ENCODE measurements at regions not wholly inside any gene's neighbourhood (a gene's known extent, or its start where the extent isn't known, plus 50 kb on each side); places are given as distances from the start of the nearest gene placed in this dataset.

DNA sequence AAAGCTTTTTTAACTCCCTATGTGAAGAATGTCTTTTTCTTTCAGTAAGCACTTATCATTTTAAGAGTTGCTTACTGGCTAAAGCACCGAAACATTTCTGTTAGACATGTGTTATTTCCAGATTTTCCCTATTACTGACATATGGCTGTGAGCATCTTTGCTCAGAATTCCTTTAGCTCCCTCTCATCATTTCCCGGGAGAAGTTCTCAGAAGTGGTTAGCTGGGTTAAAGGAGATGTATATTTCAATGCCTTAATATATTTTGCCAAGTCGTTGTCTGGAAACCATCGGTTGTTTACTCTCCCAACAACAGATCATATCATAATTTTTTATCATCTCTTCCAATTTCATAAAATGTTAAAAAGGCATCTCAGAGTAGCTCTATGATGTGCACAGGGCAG is 396.5 kb downstream of the OCA2 start:
- TF ChIP-seq, protein P1, sequence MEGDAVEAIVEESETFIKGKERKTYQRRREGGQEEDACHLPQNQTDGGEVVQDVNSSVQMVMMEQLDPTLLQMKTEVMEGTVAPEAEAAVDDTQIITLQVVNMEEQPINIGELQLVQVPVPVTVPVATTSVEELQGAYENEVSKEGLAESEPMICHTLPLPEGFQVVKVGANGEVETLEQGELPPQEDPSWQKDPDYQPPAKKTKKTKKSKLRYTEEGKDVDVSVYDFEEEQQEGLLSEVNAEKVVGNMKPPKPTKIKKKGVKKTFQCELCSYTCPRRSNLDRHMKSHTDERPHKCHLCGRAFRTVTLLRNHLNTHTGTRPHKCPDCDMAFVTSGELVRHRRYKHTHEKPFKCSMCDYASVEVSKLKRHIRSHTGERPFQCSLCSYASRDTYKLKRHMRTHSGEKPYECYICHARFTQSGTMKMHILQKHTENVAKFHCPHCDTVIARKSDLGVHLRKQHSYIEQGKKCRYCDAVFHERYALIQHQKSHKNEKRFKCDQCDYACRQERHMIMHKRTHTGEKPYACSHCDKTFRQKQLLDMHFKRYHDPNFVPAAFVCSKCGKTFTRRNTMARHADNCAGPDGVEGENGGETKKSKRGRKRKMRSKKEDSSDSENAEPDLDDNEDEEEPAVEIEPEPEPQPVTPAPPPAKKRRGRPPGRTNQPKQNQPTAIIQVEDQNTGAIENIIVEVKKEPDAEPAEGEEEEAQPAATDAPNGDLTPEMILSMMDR (IDR thresholded peaks at IDR 0.05; ENCODE audit: low read depth, low read length), result no peak
- DNase-seq (ENCODE audit: low read depth in 2 of 2), result no peak

DNA sequence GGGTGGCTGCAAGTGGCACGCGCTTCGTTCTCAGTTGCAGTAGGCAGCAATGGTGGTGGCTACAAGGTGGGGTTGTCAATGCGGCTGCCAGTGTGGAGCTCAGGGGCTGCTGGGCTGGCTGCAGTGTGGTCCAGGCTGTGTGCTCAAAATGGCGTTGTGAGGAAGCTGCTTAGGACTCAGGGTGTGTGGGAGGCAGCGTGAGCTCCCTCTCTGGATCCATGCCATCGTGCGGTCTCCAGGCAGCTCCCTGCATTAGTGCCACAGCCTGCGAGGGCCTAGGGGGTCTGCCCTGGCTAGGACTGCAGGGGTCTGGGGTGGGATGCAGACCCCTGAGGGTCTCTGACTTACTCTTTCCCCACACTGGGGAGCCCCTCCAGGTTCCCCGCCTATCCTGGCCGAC is 397.2 kb downstream of the OCA2 start:
- no peak overlapping the region for H3K4me3 ChIP-seq (replicated peaks in 1 of 2; ENCODE audit: low read depth in 2 of 2, low read length in 2 of 2)
- no peak for DNase-seq (ENCODE audit: low read depth in 2 of 2)
- TF ChIP-seq, protein P1 (IDR thresholded peaks at IDR 0.05; ENCODE audit: low read depth, low read length), result no peak

More for the DNA sequence above, 396.5 kb downstream of the OCA2 start:
- H3K4me3 ChIP-seq (replicated peaks in 1 of 2; ENCODE audit: low read depth in 2 of 2, low read length in 2 of 2), result no peak overlapping the region

DNA sequence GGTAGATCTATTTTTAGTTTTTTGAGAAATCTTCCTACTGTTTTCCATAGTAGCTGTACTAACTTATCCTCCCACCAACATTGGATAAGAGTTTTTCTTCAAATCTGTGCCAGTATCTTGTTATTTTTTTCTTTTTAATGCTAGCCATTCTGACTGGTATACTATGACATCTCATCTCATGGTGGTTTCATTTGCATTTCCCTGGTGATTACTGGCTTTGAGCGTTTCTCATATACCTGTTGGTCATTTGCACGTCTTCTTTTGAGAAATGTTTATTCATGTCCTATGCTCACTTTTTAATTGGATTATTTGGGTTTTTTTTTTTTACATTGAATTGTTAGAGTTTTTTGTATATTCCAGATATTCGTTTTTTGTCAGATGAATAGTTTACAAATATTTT is 398.1 kb downstream of the OCA2 start:
- no peak for DNase-seq (ENCODE audit: low read depth in 2 of 2)
- TF ChIP-seq, protein P1 (IDR thresholded peaks at IDR 0.05; ENCODE audit: low read depth, low read length), result no peak
- H3K4me3 ChIP-seq (replicated peaks in 1 of 2; ENCODE audit: low read depth in 2 of 2, low read length in 2 of 2), result no peak overlapping the region

DNA sequence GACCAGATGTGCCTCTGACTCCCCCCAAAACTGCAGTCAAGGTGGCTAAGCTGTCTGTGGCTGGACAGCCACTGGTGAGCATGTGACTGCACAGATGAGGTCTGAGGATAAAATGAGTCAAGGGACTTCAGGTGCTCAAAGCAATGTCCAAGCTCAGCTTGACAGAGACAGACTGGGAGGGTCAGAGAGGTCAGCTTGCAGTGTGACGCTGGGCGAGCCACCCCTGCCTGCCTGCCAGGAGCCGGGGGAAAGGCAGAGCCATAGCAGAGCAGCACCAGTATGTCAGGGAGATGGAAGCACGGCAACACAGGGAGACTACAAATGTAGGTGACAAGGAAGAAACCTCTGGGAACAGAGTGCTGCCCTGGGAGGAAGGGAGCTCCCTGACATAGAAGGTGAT is 399.4 kb downstream of the OCA2 start:
- TF ChIP-seq, protein P1 (IDR thresholded peaks at IDR 0.05; ENCODE audit: low read depth, low read length), result no peak
- DNase-seq (ENCODE audit: low read depth in 2 of 2), result no peak
- no peak overlapping the region for H3K4me3 ChIP-seq (replicated peaks in 1 of 2; ENCODE audit: low read depth in 2 of 2, low read length in 2 of 2)

DNA sequence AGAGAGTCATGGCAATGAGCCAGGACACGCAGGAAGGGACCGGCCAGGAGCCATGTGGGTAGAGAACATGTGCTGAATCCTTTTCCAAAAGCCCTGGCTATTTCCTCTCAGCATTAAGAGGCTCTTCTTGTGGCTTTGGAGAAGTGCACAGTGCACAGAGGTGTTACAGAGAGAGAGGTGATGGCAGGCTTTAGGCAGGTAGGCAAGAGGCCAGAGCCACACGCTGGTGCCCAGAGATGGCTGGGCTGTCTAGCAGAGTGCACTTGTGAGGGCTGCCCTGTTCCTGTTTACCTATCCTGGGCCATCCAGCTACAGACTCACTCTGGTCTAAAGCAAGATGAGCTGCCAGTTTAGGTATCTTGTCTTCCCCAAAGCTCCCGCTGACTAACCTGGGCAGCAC is 402.6 kb downstream of the OCA2 start:
- no peak overlapping the region for H3K4me3 ChIP-seq (replicated peaks in 1 of 2; ENCODE audit: low read depth in 2 of 2, low read length in 2 of 2)
- no peak for DNase-seq (ENCODE audit: low read depth in 2 of 2)
- TF ChIP-seq, protein P1 (IDR thresholded peaks at IDR 0.05; ENCODE audit: low read depth, low read length), result no peak

DNA sequence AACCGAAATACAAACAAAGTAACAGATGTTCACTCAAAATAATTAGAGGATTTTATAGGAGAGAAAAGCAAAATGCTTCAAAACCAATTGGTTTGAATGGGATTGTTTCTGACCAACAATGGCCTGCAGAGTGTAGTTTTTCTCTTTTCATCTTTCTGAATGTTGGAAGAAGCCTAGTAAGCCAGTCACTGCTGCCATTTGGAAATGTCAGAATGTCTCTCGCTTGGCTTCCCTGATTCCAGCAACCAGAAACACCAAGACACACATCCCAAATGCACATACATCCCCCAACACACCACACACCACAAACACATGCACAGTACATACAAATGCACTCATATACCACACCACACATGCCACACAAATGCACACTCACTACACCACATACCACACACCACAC is 403.4 kb downstream of the OCA2 start:
- TF ChIP-seq, protein P1 (IDR thresholded peaks at IDR 0.05; ENCODE audit: low read depth, low read length), result no peak
- H3K4me3 ChIP-seq (replicated peaks in 1 of 2; ENCODE audit: low read depth in 2 of 2, low read length in 2 of 2), result no peak overlapping the region
- DNase-seq (ENCODE audit: low read depth in 2 of 2), result no peak

DNA sequence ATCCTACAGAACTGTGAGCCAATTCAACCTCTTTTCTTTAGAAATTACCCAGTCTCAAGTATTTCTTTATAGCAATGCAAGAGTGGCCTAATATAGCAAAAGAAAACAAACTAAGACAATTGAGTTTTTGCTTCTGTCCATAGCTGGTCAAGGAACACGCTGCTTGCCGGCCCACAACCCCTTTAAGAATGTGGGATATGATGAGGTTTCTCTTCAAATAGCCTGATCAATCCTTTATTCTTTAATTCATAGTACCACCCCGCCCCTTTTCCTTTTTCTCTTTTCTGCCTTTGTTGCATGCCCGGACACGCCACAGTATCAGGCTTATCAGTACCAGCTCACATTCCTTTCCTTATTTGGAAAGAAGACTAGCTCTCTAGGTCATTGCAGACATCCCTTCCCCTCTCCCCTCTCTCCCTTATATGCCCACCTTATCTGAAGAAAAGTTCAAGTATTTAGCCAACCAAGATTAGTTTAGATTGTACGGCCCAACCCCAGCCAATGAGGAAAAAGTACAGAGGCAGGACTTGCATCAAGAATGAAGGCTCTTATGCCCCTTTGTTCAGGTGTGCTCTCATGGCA is 404.5 kb downstream of the OCA2 start:
- H3K4me3 ChIP-seq (replicated peaks in 1 of 2; ENCODE audit: low read depth in 2 of 2, low read length in 2 of 2), result no peak overlapping the region
- TF ChIP-seq, protein P1 (IDR thresholded peaks at IDR 0.05; ENCODE audit: low read depth, low read length), result no peak
- no peak for DNase-seq (ENCODE audit: low read depth in 2 of 2)
